ENCODE measurements at regions not wholly inside any gene's neighbourhood (a gene's known extent, or its start where the extent isn't known, plus 50 kb on each side); places are given as distances from the start of the nearest gene placed in this dataset.

- TF ChIP-seq EZH2 (IDR thresholded peaks at IDR 0.05; ENCODE audit: borderline replicate concordance, control insufficient read depth, low read depth, low read length): no peak
- TF ChIP-seq GABPA (IDR thresholded peaks at IDR 0.05; ENCODE audit: low read depth): no peak
- no peak for TF ChIP-seq MTA3 (IDR thresholded peaks at IDR 0.05; ENCODE audit: borderline replicate concordance, low read length)
- TF ChIP-seq NR2C2 (IDR thresholded peaks at IDR 0.05; ENCODE audit: borderline replicate concordance, control insufficient read depth, insufficient read length, low read depth): no peak
- no peak for TF ChIP-seq PKNOX1 (IDR thresholded peaks at IDR 0.05)
Observed at GRCh38 chr9:31467075-31467474, 917.4 kb upstream of the ACO1 start (continued).

GRCh38 chr9:31470051-31470450, 914.4 kb upstream of the ACO1 start:
- CTCF ChIA-PET: no interaction called here
- POLR2A ChIA-PET: no interaction called here
- H4K20me1 ChIP-seq (ENCODE audit: control insufficient read depth, insufficient read depth): no peaks in the 10 kb centered on the region
- intact Hi-C loops (cut with micrococcal nuclease; ENCODE audit: unreplicated experiment) (no loop called here), in situ Hi-C loops (cut with MboI) (no loop called here)
- FAIRE-seq: no peak
- SMC1A ChIA-PET (ENCODE audit: uncharacterized antibody, unreplicated experiment): no interaction called here
- RAD21 ChIA-PET (ENCODE audit: unreplicated experiment): no interaction called here
- no peaks in the 10 kb centered on the region for H3K4me1 ChIP-seq (ENCODE audit: control insufficient read depth, insufficient read depth, low read length)
- H3K9ac ChIP-seq (ENCODE audit: control insufficient read depth, insufficient read depth, low read length): no peak overlapping the region
- ATAC-seq: no peak
- no peak for DNase-seq (ENCODE audit: low read depth, low spot score)
- H3K27ac ChIP-seq (ENCODE audit: control insufficient read depth, insufficient read depth): no peak overlapping the region
- no peaks in the 10 kb centered on the region for H3K9me3 ChIP-seq (replicated peaks; ENCODE audit: control insufficient read depth, insufficient read depth, low read length)
- no peak overlapping the region for H3K4me2 ChIP-seq (ENCODE audit: control insufficient read depth, insufficient read depth)
- no peak overlapping the region for H3K4me3 ChIP-seq
- no peaks in the 10 kb centered on the region for H3K36me3 ChIP-seq (ENCODE audit: control insufficient read depth in 2 of 2, insufficient read depth in 2 of 2, low read length in 1 of 2)
- H3K79me2 ChIP-seq (ENCODE audit: control insufficient read depth, insufficient read depth, low read length): no peaks in the 10 kb centered on the region
- no peaks in the 10 kb centered on the region for H3K27me3 ChIP-seq (replicated peaks in 1 of 2; ENCODE audit: control insufficient read depth in 2 of 2, insufficient read depth in 2 of 2, low read length in 1 of 2)
- H2AFZ ChIP-seq (ENCODE audit: control insufficient read depth, low read depth, low read length): no peak overlapping the region
- WGBS (ENCODE audit: insufficient coverage, insufficient replicate concordance, low lambda C conversion rate, missing lambda C conversion rate): 12% methylated on average over 5 of the region's 5 CpGs
- no TSS peak for BruUV-seq (replicated peaks)
- no peak for TF ChIP-seq KLF5 (IDR thresholded peaks at IDR 0.05; ENCODE audit: partially characterized antibody)
- no peak for TF ChIP-seq SUPT20H (IDR thresholded peaks at IDR 0.05; ENCODE audit: borderline replicate concordance, control insufficient read depth, low read depth, low read length)
- no peak for TF ChIP-seq STAT1 (conservative IDR thresholded peaks at IDR 0.05)
- TF ChIP-seq IRF4 (IDR thresholded peaks at IDR 0.05; ENCODE audit: low read depth, low read length): no peak
- no peak for TF ChIP-seq PRDM15 (CRISPR knock-in tag; IDR thresholded peaks at IDR 0.05)
- no peak for TF ChIP-seq HSF1 (IDR thresholded peaks at IDR 0.05; ENCODE audit: low read depth, low read length)
- TF ChIP-seq USF2 (IDR thresholded peaks at IDR 0.05; ENCODE audit: borderline replicate concordance, low read depth, low read length): no peak
- TF ChIP-seq MTA2 (IDR thresholded peaks at IDR 0.05; ENCODE audit: low read depth): no peak
- no peak for TF ChIP-seq TARDBP (IDR thresholded peaks at IDR 0.05; ENCODE audit: borderline replicate concordance)
- TF ChIP-seq ZNF217 (IDR thresholded peaks at IDR 0.05): no peak
- no peak for TF ChIP-seq ZZZ3 (IDR thresholded peaks at IDR 0.05; ENCODE audit: control insufficient read depth, insufficient read length, low read depth)
- TF ChIP-seq CHD1 (IDR thresholded peaks at IDR 0.05; ENCODE audit: low read depth, low read length): no peak
- no peak for TF ChIP-seq POLR2AphosphoS5 (IDR thresholded peaks at IDR 0.05; ENCODE audit: low read length)
- no peak for TF ChIP-seq CREB1 (IDR thresholded peaks at IDR 0.05; ENCODE audit: low read depth)
- no peak for TF ChIP-seq GABPA (IDR thresholded peaks at IDR 0.05; ENCODE audit: low read depth)
